ENCODE measurements at regions not wholly inside any gene's neighbourhood (a gene's known extent, or its start where the extent isn't known, plus 50 kb on each side); places are given as distances from the start of the nearest gene placed in this dataset.
"Not testable (repeated sequence)": the region's sequence is repeated elsewhere in the genome, so short reads cannot be mapped to it uniquely, and the experiment has no call there.

DNA sequence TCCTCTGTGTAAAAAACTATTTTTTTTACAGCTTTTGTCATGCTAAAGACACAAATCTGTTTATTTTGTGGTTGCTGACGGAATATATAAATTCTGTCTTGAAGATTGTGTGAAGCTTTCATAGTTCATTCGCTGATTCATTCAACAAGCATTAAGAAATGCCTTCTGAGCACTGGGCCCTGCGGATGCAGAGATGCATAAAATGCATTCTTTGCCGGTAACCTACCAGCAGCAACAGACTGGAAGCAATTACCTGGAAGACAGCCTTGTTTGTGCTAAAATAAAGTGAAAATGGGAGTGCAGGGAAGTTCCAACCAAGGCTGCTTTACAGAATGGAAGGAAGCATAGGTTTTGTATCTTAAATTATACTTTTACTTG, 119.7 kb downstream of the PMAIP1 start:
- peak overlapping the region; percentile 13 to 86 for H3K18ac ChIP-seq (ENCODE audit: low read depth in 1 of 2, low read length in 2 of 2)
- H3K14ac ChIP-seq (ENCODE audit: low read length in 2 of 2): no peak overlapping the region
- no peak overlapping the region for H2AFZ ChIP-seq (ENCODE audit: low read depth, low read length)
- no peak overlapping the region for H3K4ac ChIP-seq (ENCODE audit: low read depth in 1 of 2, low read length in 2 of 2)
- no peaks in the 10 kb centered on the region for H3K36me3 ChIP-seq (ENCODE audit: control insufficient read depth in 1 of 2, insufficient read depth in 2 of 2, low read depth in 1 of 2, low read length in 2 of 2)
- H3K4me1 ChIP-seq (ENCODE audit: control insufficient read depth, insufficient read depth, low read depth, low read length): peaks cover 5% of the 10 kb centered on the region
- H2BK5ac ChIP-seq (ENCODE audit: low read depth, low read length, poor library complexity, severe bottlenecking): no peak overlapping the region
- DNase-seq: peak; percentile 91
- H2AK5ac ChIP-seq (ENCODE audit: low read length, severe bottlenecking): no peak overlapping the region
- H4K91ac ChIP-seq (ENCODE audit: low read length): no peak overlapping the region
- H3K23ac ChIP-seq (ENCODE audit: low read length in 2 of 2): no peak overlapping the region
- H4K8ac ChIP-seq (ENCODE audit: low read length): no peak overlapping the region
- peak overlapping the region; percentile 49 for H2BK120ac ChIP-seq (ENCODE audit: low read depth, low read length)
- H2BK15ac ChIP-seq (ENCODE audit: low read depth, poor library complexity, severe bottlenecking): no peak overlapping the region
- 3% methylated on average over 4 of the region's 4 CpGs for WGBS
- H3K27ac ChIP-seq (ENCODE audit: low read length, poor library complexity, severe bottlenecking): peak overlapping the region; percentile 51
- no peak overlapping the region for H2BK12ac ChIP-seq (ENCODE audit: low read length in 2 of 2)
- H3K9ac ChIP-seq (ENCODE audit: low read length): no peak overlapping the region
- H3K79me1 ChIP-seq (replicated peaks; ENCODE audit: low read length, poor library complexity, severe bottlenecking): no peaks in the 10 kb centered on the region
- H3K27me3 ChIP-seq (ENCODE audit: control insufficient read depth in 1 of 2, insufficient read depth in 1 of 2, low read length in 2 of 2): no peaks in the 10 kb centered on the region
- no peak overlapping the region for H3K4me2 ChIP-seq (ENCODE audit: low read length, poor library complexity, severe bottlenecking)
- H3K4me3 ChIP-seq (ENCODE audit: insufficient read depth in 1 of 2, low read depth in 1 of 2, low read length in 2 of 2): no peak overlapping the region
- H3K9me3 ChIP-seq (ENCODE audit: control insufficient read depth, low read length): no peaks in the 10 kb centered on the region

DNA sequence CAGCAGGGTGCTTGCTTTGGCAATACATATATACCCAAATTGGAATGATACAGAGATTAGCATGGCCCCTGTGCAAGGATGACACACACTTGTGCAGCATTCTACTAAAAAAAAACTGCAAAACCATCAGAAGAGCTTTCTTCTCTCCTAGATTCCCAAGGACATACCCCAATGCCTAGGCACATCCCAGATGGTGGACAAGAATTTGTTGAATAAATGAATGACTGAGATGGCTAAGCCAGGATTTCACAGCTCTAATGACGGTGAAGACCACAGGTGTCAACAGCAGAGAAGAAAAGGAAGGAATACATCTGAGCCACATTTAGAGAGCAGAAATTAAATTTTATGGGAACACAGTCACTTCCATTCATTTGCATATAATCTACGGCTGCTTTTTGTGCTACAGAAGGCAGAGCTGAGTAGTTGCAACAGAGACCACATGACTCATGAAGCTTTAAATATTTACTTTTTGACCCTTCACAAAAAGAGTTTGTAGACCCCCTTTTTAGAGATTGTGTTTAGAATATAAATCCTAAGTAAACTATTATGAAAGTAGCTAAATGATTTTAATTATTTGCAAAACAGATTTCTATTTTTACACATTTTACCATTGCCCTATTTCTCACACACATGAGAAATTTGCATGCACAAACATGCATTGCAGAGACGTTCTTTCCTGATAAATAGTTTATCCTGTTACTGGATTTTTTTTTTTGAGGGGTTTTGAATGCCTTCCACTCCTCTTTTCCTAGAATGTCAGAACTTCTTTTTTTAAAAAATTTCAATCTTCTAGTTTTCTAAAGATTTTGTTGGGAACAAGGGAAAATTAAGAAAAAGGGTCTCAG, 119.0 kb downstream of the PMAIP1 start:
- Histone ChIP-seq H3K14ac (ENCODE audit: low read length in 2 of 2) (no peak overlapping the region), H3K4me3 (ENCODE audit: insufficient read depth in 1 of 2, low read depth in 1 of 2, low read length in 2 of 2) (no peak overlapping the region), H2BK5ac (ENCODE audit: low read depth, low read length, poor library complexity, severe bottlenecking) (no peak overlapping the region), H3K27ac (ENCODE audit: low read length, poor library complexity, severe bottlenecking) (no peak overlapping the region), H2BK120ac (ENCODE audit: low read depth, low read length) (no peak overlapping the region), H3K9me3 (ENCODE audit: control insufficient read depth, low read length) (no peaks in the 10 kb centered on the region), H3K4me2 (ENCODE audit: low read length, poor library complexity, severe bottlenecking) (no peak overlapping the region), H2AK5ac (ENCODE audit: low read length, severe bottlenecking) (peak overlapping the region; percentile 31), H2BK15ac (ENCODE audit: low read depth, poor library complexity, severe bottlenecking) (no peak overlapping the region), H3K18ac (ENCODE audit: low read depth in 1 of 2, low read length in 2 of 2) (peak overlapping the region; percentile 18 to 37), H3K79me1 (replicated peaks; ENCODE audit: low read length, poor library complexity, severe bottlenecking) (no peaks in the 10 kb centered on the region), H4K8ac (ENCODE audit: low read length) (no peak overlapping the region), H3K9ac (ENCODE audit: low read length) (no peak overlapping the region), H2AFZ (ENCODE audit: low read depth, low read length) (no peak overlapping the region), H3K4me1 (ENCODE audit: control insufficient read depth, insufficient read depth, low read depth, low read length) (peaks cover 5% of the 10 kb centered on the region), H3K36me3 (ENCODE audit: control insufficient read depth in 1 of 2, insufficient read depth in 2 of 2, low read depth in 1 of 2, low read length in 2 of 2) (no peaks in the 10 kb centered on the region), H4K91ac (ENCODE audit: low read length) (no peak overlapping the region), H2BK12ac (ENCODE audit: low read length in 2 of 2) (peak overlapping the region; percentile 61 to 97), H3K23ac (ENCODE audit: low read length in 2 of 2) (no peak overlapping the region), H3K27me3 (ENCODE audit: control insufficient read depth in 1 of 2, insufficient read depth in 1 of 2, low read length in 2 of 2) (no peaks in the 10 kb centered on the region), H3K4ac (ENCODE audit: low read depth in 1 of 2, low read length in 2 of 2) (peak overlapping the region in 1 of 2 experiments; percentile 53)
- peak; percentile 83 for DNase-seq
- WGBS: no CpG with 5 or more reads among the region's 3 CpGs

DNA sequence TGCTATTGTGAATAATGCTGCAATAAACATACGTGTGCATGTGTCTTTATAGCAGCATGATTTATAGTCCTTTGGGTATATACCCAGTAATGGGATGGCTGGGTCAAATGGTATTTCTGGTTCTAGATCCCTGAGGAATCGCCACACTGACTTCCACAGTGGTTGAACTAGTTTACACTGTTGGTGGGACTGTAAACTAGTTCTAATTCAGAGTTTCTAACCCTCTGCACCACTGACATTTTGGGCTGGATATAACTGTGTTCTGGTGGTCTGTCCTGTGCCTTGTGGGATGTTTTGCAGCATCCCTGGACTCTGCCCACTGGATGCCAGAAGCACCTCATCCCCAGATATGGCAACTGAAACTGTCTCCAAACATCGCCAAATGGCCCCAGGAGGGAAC, 118.3 kb downstream of the PMAIP1 start:
- H3K9ac ChIP-seq (ENCODE audit: low read length); H3K9me3 ChIP-seq (ENCODE audit: control insufficient read depth, low read length); H3K4me1 ChIP-seq (ENCODE audit: control insufficient read depth, insufficient read depth, low read depth, low read length); H2AFZ ChIP-seq (ENCODE audit: low read depth, low read length); H2BK15ac ChIP-seq (ENCODE audit: low read depth, poor library complexity, severe bottlenecking); DNase-seq; H3K4me2 ChIP-seq (ENCODE audit: low read length, poor library complexity, severe bottlenecking); H3K79me1 ChIP-seq (replicated peaks; ENCODE audit: low read length, poor library complexity, severe bottlenecking); H3K14ac ChIP-seq (ENCODE audit: low read length in 2 of 2); H3K4me3 ChIP-seq (ENCODE audit: insufficient read depth in 1 of 2, low read depth in 1 of 2, low read length in 2 of 2); H3K36me3 ChIP-seq (ENCODE audit: control insufficient read depth in 1 of 2, insufficient read depth in 2 of 2, low read depth in 1 of 2, low read length in 2 of 2); H3K27ac ChIP-seq (ENCODE audit: low read length, poor library complexity, severe bottlenecking); H2BK5ac ChIP-seq (ENCODE audit: low read depth, low read length, poor library complexity, severe bottlenecking); H2AK5ac ChIP-seq (ENCODE audit: low read length, severe bottlenecking); H4K91ac ChIP-seq (ENCODE audit: low read length); H3K27me3 ChIP-seq (ENCODE audit: control insufficient read depth in 1 of 2, insufficient read depth in 1 of 2, low read length in 2 of 2); H3K23ac ChIP-seq (ENCODE audit: low read length in 2 of 2); H2BK120ac ChIP-seq (ENCODE audit: low read depth, low read length): not testable (repeated sequence)
- H4K8ac ChIP-seq (ENCODE audit: low read length): peak overlapping the region; percentile 69
- 90% methylated on average over 3 of the region's 3 CpGs for WGBS
- peak overlapping the region in 1 of 2 experiments; percentile 16 for H3K18ac ChIP-seq (ENCODE audit: low read depth in 1 of 2, low read length in 2 of 2)
- peak overlapping the region; percentile 61 to 97 for H2BK12ac ChIP-seq (ENCODE audit: low read length in 2 of 2)
- H3K4ac ChIP-seq (ENCODE audit: low read depth in 1 of 2, low read length in 2 of 2): peak overlapping the region in 1 of 2 experiments; percentile 0

DNA sequence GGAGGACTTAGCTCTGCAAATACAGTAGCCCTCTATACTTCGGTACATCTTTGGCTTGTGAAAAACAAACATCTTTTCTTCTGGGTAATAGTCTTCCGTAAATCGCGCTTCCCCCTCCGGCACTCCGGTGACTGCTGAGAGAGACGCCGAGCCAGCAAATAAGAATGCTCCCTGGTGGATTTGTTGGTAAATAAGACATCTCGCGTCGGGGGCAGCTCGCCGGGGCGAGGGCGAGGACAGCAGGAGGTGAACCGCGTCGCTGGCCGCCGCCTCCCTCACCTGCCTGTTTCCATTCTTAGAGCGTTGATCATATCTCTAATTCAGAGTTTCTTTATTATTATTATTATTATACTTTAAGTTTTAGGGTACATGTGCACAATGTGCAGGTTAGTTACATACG, 117.6 kb downstream of the PMAIP1 start:
- Histone ChIP-seq H3K27ac (ENCODE audit: low read length, poor library complexity, severe bottlenecking) (no peak overlapping the region), H3K36me3 (ENCODE audit: control insufficient read depth in 1 of 2, insufficient read depth in 2 of 2, low read depth in 1 of 2, low read length in 2 of 2) (no peaks in the 10 kb centered on the region), H2AK5ac (ENCODE audit: low read length, severe bottlenecking) (no peak overlapping the region), H3K4me1 (ENCODE audit: control insufficient read depth, insufficient read depth, low read depth, low read length) (peaks cover 5% of the 10 kb centered on the region), H3K23ac (ENCODE audit: low read length in 2 of 2) (no peak overlapping the region), H3K27me3 (ENCODE audit: control insufficient read depth in 1 of 2, insufficient read depth in 1 of 2, low read length in 2 of 2) (no peaks in the 10 kb centered on the region), H4K8ac (ENCODE audit: low read length) (no peak overlapping the region), H2BK120ac (ENCODE audit: low read depth, low read length) (peak overlapping the region; percentile 3), H3K4me2 (ENCODE audit: low read length, poor library complexity, severe bottlenecking) (no peak overlapping the region), H3K9me3 (ENCODE audit: control insufficient read depth, low read length) (peaks cover 5% of the 10 kb centered on the region), H3K4me3 (ENCODE audit: insufficient read depth in 1 of 2, low read depth in 1 of 2, low read length in 2 of 2) (no peak overlapping the region), H3K79me1 (replicated peaks; ENCODE audit: low read length, poor library complexity, severe bottlenecking) (no peaks in the 10 kb centered on the region), H2BK5ac (ENCODE audit: low read depth, low read length, poor library complexity, severe bottlenecking) (no peak overlapping the region), H3K4ac (ENCODE audit: low read depth in 1 of 2, low read length in 2 of 2) (no peak overlapping the region), H2AFZ (ENCODE audit: low read depth, low read length) (no peak overlapping the region), H2BK15ac (ENCODE audit: low read depth, poor library complexity, severe bottlenecking) (no peak overlapping the region), H2BK12ac (ENCODE audit: low read length in 2 of 2) (no peak overlapping the region), H4K91ac (ENCODE audit: low read length) (no peak overlapping the region), H3K14ac (ENCODE audit: low read length in 2 of 2) (no peak overlapping the region), H3K9ac (ENCODE audit: low read length) (no peak overlapping the region), H3K18ac (ENCODE audit: low read depth in 1 of 2, low read length in 2 of 2) (peak overlapping the region in 1 of 2 experiments; percentile 24)
- no peak for DNase-seq
- 96% methylated on average over 15 of the region's 22 CpGs for WGBS

All from mesenchymal stem cell (in vitro differentiated cells and primary cell).